ENCODE measurements at regions not wholly inside any gene's neighbourhood (a gene's known extent, or its start where the extent isn't known, plus 50 kb on each side); places are given as distances from the start of the nearest gene placed in this dataset.

GRCh38 chr1:227433663-227434341 is 115.5 kb upstream of the CDC42BPA start:
- DNase-seq (ENCODE audit: low spot score in 2 of 2) (no peak), ATAC-seq (no peak)
- no peak overlapping the region for H3K27ac Mint-ChIP-seq
- H3K9me3 Mint-ChIP-seq = no peaks in the 10 kb centered on the region
- H3K4me3 Mint-ChIP-seq = no peak overlapping the region
- H3K4me1 Mint-ChIP-seq = peaks cover 5% of the 10 kb centered on the region
- H3K36me3 Mint-ChIP-seq = no peaks in the 10 kb centered on the region

GRCh38 chr1:227432981-227433380 is 114.7 kb upstream of the CDC42BPA start:
- H3K4me3 Mint-ChIP-seq = no peak overlapping the region
- no peak for DNase-seq (ENCODE audit: low spot score in 2 of 2)
- H3K36me3 Mint-ChIP-seq = no peaks in the 10 kb centered on the region
- H3K4me1 Mint-ChIP-seq = peaks cover 5% of the 10 kb centered on the region
- no peaks in the 10 kb centered on the region for H3K9me3 Mint-ChIP-seq
- H3K27ac Mint-ChIP-seq = no peak overlapping the region
- ATAC-seq = no peak

DNA sequence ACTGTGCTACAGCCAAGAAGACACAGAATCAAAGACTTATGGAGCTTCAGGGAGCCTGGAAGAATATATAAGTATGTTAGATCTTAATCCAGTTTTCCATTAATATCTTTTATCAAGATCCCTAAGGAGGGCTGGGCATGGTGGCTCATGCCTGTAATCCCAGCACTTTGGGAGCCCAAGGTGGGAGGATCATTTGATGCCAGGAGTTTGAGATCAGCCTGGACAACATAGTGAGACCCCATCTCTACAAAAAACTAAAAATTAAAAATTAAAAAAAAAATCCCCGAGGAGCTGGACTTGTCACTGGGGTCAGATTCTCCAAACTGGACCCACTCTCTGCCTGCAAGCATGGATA is 113.9 kb upstream of the CDC42BPA start:
- ATAC-seq (no peak), DNase-seq (ENCODE audit: low spot score in 2 of 2) (no peak)
- Mint-ChIP-seq H3K4me3 (no peak overlapping the region), H3K4me1 (peaks cover 3% of the 10 kb centered on the region), H3K9me3 (no peaks in the 10 kb centered on the region), H3K27ac (no peak overlapping the region), H3K36me3 (no peaks in the 10 kb centered on the region)

GRCh38 chr1:227429447-227430359 is 111.4 kb upstream of the CDC42BPA start:
- DNase-seq (ENCODE audit: low spot score in 2 of 2) = no peak
- H3K36me3 Mint-ChIP-seq = no peaks in the 10 kb centered on the region
- H3K4me3 Mint-ChIP-seq = no peak overlapping the region

GRCh38 chr1:227428803-227429202 is 110.5 kb upstream of the CDC42BPA start:
- Mint-ChIP-seq H3K4me1 (no peaks in the 10 kb centered on the region), H3K36me3 (no peaks in the 10 kb centered on the region), H3K27ac (no peak overlapping the region), H3K9me3 (no peaks in the 10 kb centered on the region), H3K4me3 (no peak overlapping the region)
- no peak for ATAC-seq
- no peak for DNase-seq (ENCODE audit: low spot score in 2 of 2)

More at GRCh38 chr1:227429447-227430359, 111.4 kb upstream of the CDC42BPA start:
- ATAC-seq = no peak
- Mint-ChIP-seq H3K4me1 (no peaks in the 10 kb centered on the region), H3K27ac (no peak overlapping the region), H3K9me3 (no peaks in the 10 kb centered on the region)

DNA sequence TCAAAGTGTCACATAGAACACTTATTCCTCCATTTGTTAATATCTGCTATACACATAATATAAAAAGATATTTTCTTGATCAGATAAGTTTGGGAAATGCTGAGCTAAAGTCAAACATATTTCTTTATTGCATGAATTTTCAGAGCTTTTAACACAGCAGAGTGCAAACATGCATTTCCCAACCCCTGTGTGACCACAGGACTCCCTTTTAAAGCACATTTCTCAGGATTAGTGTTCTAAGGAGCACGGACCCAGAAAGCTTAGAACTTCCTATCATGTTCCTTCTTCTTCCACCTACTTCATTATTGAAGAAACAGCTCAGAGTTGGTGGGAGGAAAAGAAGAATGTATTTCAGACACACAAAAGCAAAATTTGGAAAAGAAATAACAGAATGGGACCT is 109.1 kb upstream of the CDC42BPA start:
- Mint-ChIP-seq H3K9me3 (no peaks in the 10 kb centered on the region), H3K36me3 (no peaks in the 10 kb centered on the region), H3K4me3 (no peak overlapping the region), H3K27ac (no peak overlapping the region), H3K4me1 (no peaks in the 10 kb centered on the region)
- DNase-seq (ENCODE audit: low spot score in 2 of 2) (no peak), ATAC-seq (no peak)

- H3K4me3 Mint-ChIP-seq = no peak overlapping the region
- H3K27ac Mint-ChIP-seq = no peak overlapping the region
- H3K4me1 Mint-ChIP-seq = no peaks in the 10 kb centered on the region
- H3K9me3 Mint-ChIP-seq = no peaks in the 10 kb centered on the region
- ATAC-seq = no peak
- no peaks in the 10 kb centered on the region for H3K36me3 Mint-ChIP-seq
- no peak for DNase-seq (ENCODE audit: low spot score in 2 of 2)
Observed at GRCh38 chr1:227424953-227425352, 106.7 kb upstream of the CDC42BPA start.

DNA sequence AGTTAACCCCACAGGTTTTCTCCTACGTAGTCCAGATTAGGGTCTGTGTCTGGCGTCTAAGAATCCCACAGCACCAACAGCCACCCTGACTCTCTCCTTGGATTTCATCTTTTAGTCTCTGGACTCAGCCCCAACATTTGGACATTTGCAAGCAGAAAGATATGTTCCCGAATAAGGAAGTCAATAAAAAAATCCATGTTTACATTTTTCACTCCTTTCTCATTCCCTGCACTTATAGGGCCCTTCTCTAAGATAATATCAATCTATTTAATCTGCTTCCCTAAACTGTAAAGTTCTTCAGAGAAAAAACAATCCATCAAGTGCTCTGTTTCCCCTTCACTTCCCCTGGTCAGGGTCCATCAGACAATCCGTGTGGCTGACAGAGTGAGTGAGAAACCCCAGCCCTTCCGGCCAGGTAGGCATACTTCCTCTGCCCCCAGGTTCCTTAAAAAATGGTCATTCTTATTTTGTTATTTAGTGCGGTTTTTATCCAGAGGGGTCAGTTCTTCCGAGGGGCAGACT is 105.9 kb upstream of the CDC42BPA start:
- no peaks in the 10 kb centered on the region for H3K4me1 Mint-ChIP-seq
- no peak overlapping the region for H3K4me3 Mint-ChIP-seq
- H3K36me3 Mint-ChIP-seq = no peaks in the 10 kb centered on the region
- DNase-seq (ENCODE audit: low spot score in 2 of 2) (no peak), ATAC-seq (no peak)
- H3K27ac Mint-ChIP-seq = no peak overlapping the region
- no peaks in the 10 kb centered on the region for H3K9me3 Mint-ChIP-seq

- no peak for DNase-seq (ENCODE audit: low spot score in 2 of 2)
- Mint-ChIP-seq H3K4me1 (no peaks in the 10 kb centered on the region), H3K36me3 (no peaks in the 10 kb centered on the region), H3K9me3 (no peaks in the 10 kb centered on the region), H3K4me3 (no peak overlapping the region), H3K27ac (no peak overlapping the region)
- no peak for ATAC-seq
Observed at GRCh38 chr1:227422581-227422980, 104.3 kb upstream of the CDC42BPA start.

DNA sequence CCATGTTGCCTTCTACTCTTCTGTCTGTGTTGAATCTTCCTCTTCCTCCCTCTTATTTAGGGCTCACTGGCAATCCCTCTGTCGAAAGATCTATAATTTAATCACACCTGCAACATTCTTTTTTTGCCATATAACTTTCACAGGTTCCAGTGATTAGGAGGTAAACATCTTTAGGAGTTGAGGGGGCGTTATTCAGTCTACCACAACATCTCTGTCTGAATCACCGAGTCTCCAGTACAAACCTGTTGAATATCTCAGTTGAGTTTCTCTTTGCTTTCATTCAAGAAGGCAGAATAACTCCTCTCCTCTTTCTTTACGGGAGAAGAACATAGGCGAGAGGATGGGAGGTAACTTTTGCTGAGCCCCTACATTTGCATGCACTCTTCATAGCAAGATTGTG is 101.9 kb upstream of the CDC42BPA start:
- Mint-ChIP-seq H3K9me3 (no peaks in the 10 kb centered on the region), H3K36me3 (no peaks in the 10 kb centered on the region), H3K4me1 (no peaks in the 10 kb centered on the region), H3K27ac (no peak overlapping the region), H3K4me3 (no peak overlapping the region)
- no peak for ATAC-seq
- no peak for DNase-seq (ENCODE audit: low spot score in 2 of 2)

DNA sequence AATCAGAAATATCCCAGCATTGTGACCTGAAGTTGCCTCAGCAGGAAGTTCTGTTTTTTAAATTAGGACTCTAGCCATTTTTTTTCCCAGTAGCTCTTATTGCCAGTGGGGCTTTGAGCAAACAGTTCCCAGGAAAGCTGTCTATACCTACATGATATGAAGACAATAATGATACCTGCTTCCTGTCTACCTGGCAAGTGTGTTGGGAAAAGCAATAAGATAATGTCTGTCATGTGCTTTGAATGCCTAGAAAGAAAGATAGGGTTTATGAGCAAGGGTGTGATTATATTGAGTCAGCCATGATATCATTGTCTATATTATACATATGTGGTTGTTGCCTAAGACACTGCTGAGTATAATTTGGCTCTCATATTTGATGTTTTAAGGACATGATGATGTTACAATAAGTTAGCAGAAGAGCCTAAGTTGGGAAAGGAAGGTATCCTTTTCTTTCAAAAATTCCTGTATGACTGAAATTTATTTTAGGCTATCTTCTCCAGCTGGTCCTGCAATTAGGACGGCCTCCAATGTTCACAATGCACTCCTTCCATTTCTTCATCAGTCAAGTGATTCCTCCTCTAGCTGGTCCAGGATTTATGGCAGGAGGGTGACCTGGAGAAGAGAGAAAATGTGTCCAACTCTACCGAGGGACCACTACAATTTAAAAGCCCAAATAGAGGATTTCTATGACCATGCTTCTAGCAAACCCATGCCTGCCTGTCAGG is 99.6 kb upstream of the CDC42BPA start:
- no peaks in the 10 kb centered on the region for H3K36me3 Mint-ChIP-seq

GRCh38 chr1:227416156-227416830 is 98.0 kb upstream of the CDC42BPA start:
- Mint-ChIP-seq H3K4me1 (no peaks in the 10 kb centered on the region), H3K4me3 (no peak overlapping the region)

More for the DNA sequence above, 99.6 kb upstream of the CDC42BPA start:
- Mint-ChIP-seq H3K4me3 (no peak overlapping the region), H3K9me3 (no peaks in the 10 kb centered on the region), H3K4me1 (no peaks in the 10 kb centered on the region), H3K27ac (no peak overlapping the region)
- DNase-seq (ENCODE audit: low spot score in 2 of 2) (no peak), ATAC-seq (no peak)

DNA sequence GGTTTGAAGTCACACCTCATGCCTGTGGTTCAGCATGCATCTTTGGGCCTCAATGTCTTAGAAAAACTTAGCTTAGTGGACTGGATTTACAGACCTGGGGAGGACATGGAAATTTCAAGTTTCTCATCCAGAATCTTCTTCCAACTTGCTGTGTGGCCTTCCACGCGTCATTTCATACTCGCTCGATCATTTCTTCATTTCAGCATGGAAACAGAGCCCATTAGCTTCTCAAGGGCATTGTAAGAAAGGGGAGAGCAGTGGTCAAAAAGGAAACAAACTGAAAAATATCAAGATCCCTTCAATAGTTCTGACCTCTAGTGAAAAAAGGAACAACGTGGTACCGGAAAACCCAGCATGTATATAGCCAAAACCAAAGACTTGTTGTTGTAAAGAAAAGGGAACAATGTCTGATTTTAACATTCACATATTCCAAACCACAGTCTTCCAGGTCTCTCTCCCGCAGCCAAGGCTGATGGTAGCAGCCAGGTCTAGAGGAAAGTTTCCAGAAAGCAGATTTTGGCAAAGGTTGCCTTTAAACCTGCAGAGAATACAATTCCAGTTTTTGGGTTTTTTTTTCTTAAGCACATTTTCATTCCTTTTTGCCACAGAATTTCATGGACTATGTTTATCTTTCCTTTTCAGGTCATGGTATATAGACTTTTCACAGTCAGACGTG is 97.0 kb upstream of the CDC42BPA start:
- ATAC-seq = no peak
- no peaks in the 10 kb centered on the region for H3K36me3 Mint-ChIP-seq
- no peak overlapping the region for H3K27ac Mint-ChIP-seq
- H3K4me3 Mint-ChIP-seq = no peak overlapping the region
- no peak for DNase-seq (ENCODE audit: low spot score in 2 of 2)
- H3K9me3 Mint-ChIP-seq = no peaks in the 10 kb centered on the region
- no peaks in the 10 kb centered on the region for H3K4me1 Mint-ChIP-seq

More at GRCh38 chr1:227416156-227416830, 98.0 kb upstream of the CDC42BPA start:
- DNase-seq (ENCODE audit: low spot score in 2 of 2) = no peak
- no peak for ATAC-seq
- Mint-ChIP-seq H3K36me3 (no peaks in the 10 kb centered on the region), H3K27ac (no peak overlapping the region), H3K9me3 (no peaks in the 10 kb centered on the region)

DNA sequence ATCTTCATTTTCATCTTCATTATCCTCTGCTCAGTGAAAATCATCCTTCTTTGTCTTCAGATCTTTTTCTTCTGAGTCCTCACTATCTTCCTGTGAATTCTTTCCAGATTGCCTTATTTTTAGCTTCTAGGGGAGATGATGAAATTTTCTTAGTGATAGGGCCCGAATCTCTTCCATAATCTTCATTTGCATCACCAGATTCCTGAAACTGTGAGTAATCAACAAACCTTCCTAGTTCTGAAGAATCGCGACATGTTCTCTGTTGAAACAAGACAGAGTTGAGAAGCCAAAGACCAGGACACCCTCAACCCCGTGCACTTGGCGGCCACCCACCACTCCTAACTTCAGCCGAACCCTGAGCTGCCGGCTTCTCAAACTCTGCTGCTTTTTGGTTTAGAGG is 92.8 kb upstream of the CDC42BPA start:
- Mint-ChIP-seq H3K4me3 (no peak overlapping the region), H3K4me1 (no peaks in the 10 kb centered on the region), H3K9me3 (peaks cover 4% of the 10 kb centered on the region), H3K27ac (no peak overlapping the region), H3K36me3 (no peaks in the 10 kb centered on the region)
- DNase-seq (ENCODE audit: low spot score in 2 of 2) = no peak
- no peak for ATAC-seq

Measured in stimulated activated effector memory CD8-positive, alpha-beta T cell treated with anti-CD3 and anti-CD28 coated beads, Interleukin-12 subunit alpha, Interleukin-12 subunit beta, amount 100 ng/mL, for 72 hours (primary cell).